ENCODE measurements at regions not wholly inside any gene's neighbourhood (a gene's known extent, or its start where the extent isn't known, plus 50 kb on each side); places are given as distances from the start of the nearest gene placed in this dataset.
"Not testable (repeated sequence)": the region's sequence is repeated elsewhere in the genome, so short reads cannot be mapped to it uniquely, and the experiment has no call there.

- no peak for DNase-seq (ENCODE audit: low spot score)
- CTCF ChIA-PET, result interaction anchor here (0.6 kb wide), 1 partner anchor 63 kb away, joined by 3 read pairs; no protein-coding TSS in a partner anchor
- POLR2A ChIA-PET (ENCODE audit: low non-redundant PET), result no interaction called here
- no peak overlapping the region for H3K27ac ChIP-seq
- no peak for TF ChIP-seq CTCF (conservative IDR thresholded peaks at IDR 0.05; ENCODE audit: low read depth)
These were observed 80.8 kb upstream of the PAX2 start for GRCh38 chr10:100664316-100665149.

- DNase-seq (ENCODE audit: low spot score); POLR2A ChIA-PET (ENCODE audit: low non-redundant PET); H3K27ac ChIP-seq: not testable (repeated sequence)
- CTCF ChIA-PET, result interaction anchor here (1.5 kb wide), 1 partner anchor 77 kb away, joined by 4 read pairs; no protein-coding TSS in a partner anchor
These were observed 78.7 kb upstream of the PAX2 start for GRCh38 chr10:100666634-100667033.

- H3K27ac ChIP-seq, result no peak overlapping the region
- POLR2A ChIA-PET (ENCODE audit: low non-redundant PET), result no interaction called here
- CTCF ChIA-PET, result interaction anchor here (1.1 to 2.3 kb wide), 2 partner anchors 11 to 74 kb away, joined by 3 to 7 read pairs; no protein-coding TSS in a partner anchor
- no peak for DNase-seq (ENCODE audit: low spot score)
- TF ChIP-seq CTCF (conservative IDR thresholded peaks at IDR 0.05; ENCODE audit: low read depth), result no peak
These were observed 75.8 kb upstream of the PAX2 start for GRCh38 chr10:100669616-100670015.

- no peak for DNase-seq (ENCODE audit: low spot score)
- TF ChIP-seq CTCF (conservative IDR thresholded peaks at IDR 0.05; ENCODE audit: low read depth), result no peak
- H3K27ac ChIP-seq, result no peak overlapping the region
- POLR2A ChIA-PET (ENCODE audit: low non-redundant PET), result no interaction called here
- CTCF ChIA-PET, result interaction anchor here (0.6 to 2.3 kb wide), 6 partner anchors 10 to 348 kb away, joined by 3 to 7 read pairs (median 4); no protein-coding TSS in a partner anchor
These were observed 75.0 kb upstream of the PAX2 start for GRCh38 chr10:100670368-100670767.

- peak; percentile 32 for DNase-seq (ENCODE audit: low spot score)
- POLR2A ChIA-PET (ENCODE audit: low non-redundant PET), result no interaction called here
These were observed 74.4 kb upstream of the PAX2 start for GRCh38 chr10:100670828-100671479.

GRCh38 chr10:100672199-100672598 lies 73.2 kb upstream of the PAX2 start:
- no peak for DNase-seq (ENCODE audit: low spot score)
- POLR2A ChIA-PET (ENCODE audit: low non-redundant PET), result no interaction called here
- no peak for TF ChIP-seq CTCF (conservative IDR thresholded peaks at IDR 0.05; ENCODE audit: low read depth)
- CTCF ChIA-PET, result interaction anchor here (0.8 to 2.3 kb wide), 3 partner anchors 8 to 71 kb away, joined by 3 to 7 read pairs (median 3); no protein-coding TSS in a partner anchor
- no peak overlapping the region for H3K27ac ChIP-seq

More at GRCh38 chr10:100670828-100671479, 74.4 kb upstream of the PAX2 start:
- TF ChIP-seq CTCF (conservative IDR thresholded peaks at IDR 0.05; ENCODE audit: low read depth), result peak; percentile 77
- no peak overlapping the region for H3K27ac ChIP-seq
- CTCF ChIA-PET, result interaction anchor here (0.5 to 2.3 kb wide), 13 partner anchors 9 to 347 kb away, joined by 3 to 7 read pairs (median 3); partner anchors contain the start of gene HIF1AN

All from RWPE1 (cell line).